Neural cell (in vitro differentiated cells): ENCODE measurements at regions not wholly inside any gene's neighbourhood (a gene's known extent, or its start where the extent isn't known, plus 50 kb on each side); places are given as distances from the start of the nearest gene placed in this dataset.

Source experiments
- H2AFZ ChIP-seq: fragments of 200-600, 300-800 bp; sonication (generic), shearing (Covaris generic); 2 replicates; pipeline ENCODE4 v1.6.0; 2014; ENCODE audit warnings: low read depth, mild to moderate bottlenecking, antibody characterized with exemption, low read length, moderate library complexity
- H3F3A ChIP-seq: fragments of 200-600 bp; shearing (Covaris generic); 2 replicates; pipeline ENCODE4 v1.6.1; 2016; ENCODE audit warnings: mild to moderate bottlenecking, moderate library complexity, mixed read lengths, antibody characterized with exemption, low read length; ENCODE audit not compliant: insufficient read depth, poor library complexity, severe bottlenecking
- H3K27ac ChIP-seq: fragments of 200-600, 300-800 bp; sonication (generic), shearing (Covaris generic); 2 replicates; pipeline ENCODE4 v1.5.1; 2014; ENCODE audit warnings: mild to moderate bottlenecking, low read length, moderate library complexity
- H3K27me3 ChIP-seq: fragments of 300-800, 200-600 bp; sonication (generic), shearing (Covaris generic); 2 replicates; pipeline ENCODE4 v1.6.0; 2014; ENCODE audit warnings: mild to moderate bottlenecking, low read depth, low read length, moderate library complexity; ENCODE audit not compliant: insufficient read depth
- H3K36me3 ChIP-seq: fragments of 300-800, 200-600 bp; sonication (generic), shearing (Covaris generic); 2 replicates; pipeline ENCODE4 v1.5.1; 2014; ENCODE audit warnings: mild to moderate bottlenecking, antibody characterized with exemption, low read length, moderate library complexity; ENCODE audit not compliant: insufficient read depth
- H3K4me2 ChIP-seq: fragments of 300-800, 200-600 bp; sonication (generic), shearing (Covaris generic); 2 replicates; pipeline ENCODE4 v1.6.0; 2014; ENCODE audit warnings: mild to moderate bottlenecking, low read length
- H3K4me3 ChIP-seq: fragments of 300-800, 200-600 bp; sonication (generic), shearing (Covaris generic); 2 replicates; pipeline ENCODE4 v1.5.1; 2014; ENCODE audit warnings: mild to moderate bottlenecking, low read length, moderate library complexity
- H3K79me2 ChIP-seq: fragments of 200-600 bp; shearing (Covaris generic); replicated peaks from 2 replicates; pipeline ENCODE4 v1.6.0; 2014; ENCODE audit warnings: mild to moderate bottlenecking, low read length, moderate library complexity; ENCODE audit not compliant: insufficient read depth
- H3K9ac ChIP-seq: fragments of 300-800, 200-600 bp; sonication (generic), shearing (Covaris generic); 2 replicates; pipeline ENCODE4 v1.6.1; 2016; ENCODE audit warnings: mild to moderate bottlenecking, low read length, mixed read lengths
- H3K9me2 ChIP-seq: fragments of 200-600 bp; shearing (Covaris generic); 2 replicates; pipeline ENCODE4 v1.6.1; 2016; ENCODE audit warnings: mild to moderate bottlenecking, low read length, mixed read lengths; ENCODE audit not compliant: insufficient read depth
- H3K9me3 ChIP-seq: fragments of 200-600, 300-800 bp; sonication (generic), shearing (Covaris generic); 2 replicates; pipeline ENCODE4 v1.6.1; 2016; ENCODE audit warnings: mild to moderate bottlenecking, mixed run types, low read length, moderate library complexity, mixed read lengths
- H4K20me1 ChIP-seq: fragments of 200-600 bp; shearing (Covaris generic); 2 replicates; pipeline ENCODE4 v1.6.1; 2016; ENCODE audit warnings: mild to moderate bottlenecking, mixed run types; ENCODE audit not compliant: insufficient read depth
- CTCF ChIP-seq: fragments of 450-650 bp; IDR thresholded peaks from 2 replicates; pipeline ENCODE4 v1.5.1; 2014; ENCODE audit warnings: antibody characterized with exemption, mild to moderate bottlenecking, moderate library complexity; ENCODE audit not compliant: poor library complexity, severe bottlenecking
- EP300 ChIP-seq: fragments of 450-650 bp; conservative IDR thresholded peaks from 2 replicates; pipeline ENCODE4 v1.6.1; 2014; ENCODE audit warnings: antibody characterized with exemption, mild to moderate bottlenecking, moderate library complexity; ENCODE audit not compliant: poor library complexity, severe bottlenecking
- EZH2 ChIP-seq: fragments of 200-600, 300-800 bp; shearing (Covaris generic), sonication (generic); IDR thresholded peaks from 2 replicates; pipeline ENCODE4 v1.6.1; 2014; ENCODE audit warnings: antibody characterized with exemption, low read length, borderline replicate concordance, mild to moderate bottlenecking; ENCODE audit not compliant: insufficient read depth, poor library complexity, severe bottlenecking
- MXI1 ChIP-seq: fragments of 450-650 bp; conservative IDR thresholded peaks from 2 replicates; pipeline ENCODE4 v1.6.1; 2014; ENCODE audit warnings: antibody characterized with exemption, mild to moderate bottlenecking; ENCODE audit not compliant: poor library complexity, severe bottlenecking
- POLR2AphosphoS5 ChIP-seq: IDR thresholded peaks from 2 replicates; pipeline ENCODE4 v1.6.1; 2012
- RAD21 ChIP-seq: fragments of 450-650 bp; conservative IDR thresholded peaks from 2 replicates; pipeline ENCODE4 v1.6.1; 2014; ENCODE audit warnings: antibody characterized with exemption, mild to moderate bottlenecking, moderate library complexity
- REST ChIP-seq: IDR thresholded peaks from 2 replicates; pipeline ENCODE4 v1.6.1; 2012; ENCODE audit warnings: borderline replicate concordance
- SMC3 ChIP-seq: fragments of 450-650 bp; conservative IDR thresholded peaks from 2 replicates; pipeline ENCODE4 v1.6.1; 2014; ENCODE audit warnings: antibody characterized with exemption, mild to moderate bottlenecking, moderate library complexity; ENCODE audit not compliant: poor library complexity
- TAF1 ChIP-seq: IDR thresholded peaks from 2 replicates; pipeline ENCODE4 v1.6.1; 2012; ENCODE audit warnings: low read depth

- Histone ChIP-seq H3K9ac (no peak overlapping the region), H3K4me2 (no peak overlapping the region), H3K36me3 (no peaks in the 10 kb centered on the region), H3K27me3 (no peaks in the 10 kb centered on the region), H3K9me3 (no peaks in the 10 kb centered on the region), H2AFZ (no peak overlapping the region), H4K20me1 (no peaks in the 10 kb centered on the region), H3K27ac (no peak overlapping the region), H3F3A (no peaks in the 10 kb centered on the region), H3K79me2 (no peaks in the 10 kb centered on the region), H3K9me2 (no peaks in the 10 kb centered on the region), H3K4me3 (no peak overlapping the region)
- TF ChIP-seq POLR2AphosphoS5, result no peak
- TF ChIP-seq REST, result no peak
- TF ChIP-seq EZH2, result no peak
These were observed 466.4 kb upstream of the ACVR2A start for GRCh38 chr2:147378403-147378802.

GRCh38 chr2:147375073-147375472, 469.8 kb upstream of the ACVR2A start:
- H3K9me2 ChIP-seq, result no peaks in the 10 kb centered on the region
- H3K9me3 ChIP-seq, result no peaks in the 10 kb centered on the region
- H3K27me3 ChIP-seq, result no peaks in the 10 kb centered on the region
- no peaks in the 10 kb centered on the region for H3F3A ChIP-seq
- H3K9ac ChIP-seq, result no peak overlapping the region
- H3K36me3 ChIP-seq, result no peaks in the 10 kb centered on the region
- TF ChIP-seq MXI1 (no peak), CTCF (no peak), TAF1 (no peak), SMC3 (no peak), EZH2 (no peak), EP300 (no peak), POLR2AphosphoS5 (no peak), RAD21 (no peak), REST (no peak)
- no peaks in the 10 kb centered on the region for H4K20me1 ChIP-seq
- H3K27ac ChIP-seq, result no peak overlapping the region
- H2AFZ ChIP-seq, result no peak overlapping the region
- H3K79me2 ChIP-seq, result no peaks in the 10 kb centered on the region
- H3K4me2 ChIP-seq, result no peak overlapping the region
- H3K4me3 ChIP-seq, result no peak overlapping the region
